Tibial nerve (tissue), 4 donors: ENCODE measurements at regions not wholly inside any gene's neighbourhood (a gene's known extent, or its start where the extent isn't known, plus 50 kb on each side); places are given as distances from the start of the nearest gene placed in this dataset.
"Not testable (repeated sequence)": the region's sequence is repeated elsewhere in the genome, so short reads cannot be mapped to it uniquely, and the experiment has no call there.

Experiments
- DNase-seq, 2 donors: peaks; one replicate each; pipeline ENCODE4 v3.0.0-alpha.2; 2019; ENCODE audit warnings: low spot score in 2 of 2
- H3K27ac ChIP-seq, 4 donors: fragments of 200-600 bp; sonication (generic) in 3 of 4; one replicate each; pipeline ENCODE4 v1.5.1; 2017 to 2019; ENCODE audit warnings: mild to moderate bottlenecking in 1 of 4
- H3K27me3 ChIP-seq, 2 donors: fragments of 200-600 bp; sonication (generic) in 1 of 2; one replicate each; pipeline versions ENCODE4 v1.5.1 to v1.6.0; 2017 to 2019
- H3K36me3 ChIP-seq, 3 donors: fragments of 200-600 bp; sonication (generic); one replicate each; pipeline ENCODE4 v1.5.1; 2018 to 2019
- H3K4me1 ChIP-seq, 4 donors: fragments of 200-600 bp; sonication (generic) in 3 of 4; one replicate each; pipeline ENCODE4 v1.5.1; 2017 to 2019
- H3K4me3 ChIP-seq, 4 donors: fragments of 200-600 bp; sonication (generic) in 3 of 4; one replicate each; pipeline ENCODE4 v1.5.1; 2017 to 2019; ENCODE audit warnings: mild to moderate bottlenecking in 1 of 4, moderate library complexity in 1 of 4
- H3K9me3 ChIP-seq, 4 donors: fragments of 200-600 bp; sonication (generic) in 3 of 4; one replicate each; pipeline ENCODE4 v1.5.1; 2017 to 2019
- EP300 ChIP-seq, 2 donors: sonication (generic); formaldehyde crosslinking; IDR thresholded peaks; one replicate each; pipeline ENCODE4 v1.6.1; 2017; ENCODE audit warnings: antibody characterized with exemption in 2 of 2, mild to moderate bottlenecking in 1 of 2
- POLR2A ChIP-seq, 2 donors: fragments of 450-650 bp; IDR thresholded peaks; one replicate each; pipeline ENCODE4 v1.6.1; 2017; ENCODE audit warnings: antibody characterized with exemption in 2 of 2, mild to moderate bottlenecking in 2 of 2, moderate library complexity in 2 of 2
- WGBS, 2 donors: methylation state at CpG; one replicate each; pipeline ENCODE4 v1.1.5; 2018; 5-methylcytosine and 5-hydroxymethylcytosine counted together
- TF ChIP-seq, protein P1 (sequence below), 5 experiments: fragments of 200-600 bp in 3 of 5; fragments of 450-650 bp in 2 of 5; sonication (generic) in 3 of 5; IDR thresholded peaks; one replicate each; pipeline ENCODE4 v1.5.1; 2016 to 2019; ENCODE audit warnings: antibody characterized with exemption in 5 of 5, mild to moderate bottlenecking in 3 of 5, moderate library complexity in 2 of 5

DNA sequence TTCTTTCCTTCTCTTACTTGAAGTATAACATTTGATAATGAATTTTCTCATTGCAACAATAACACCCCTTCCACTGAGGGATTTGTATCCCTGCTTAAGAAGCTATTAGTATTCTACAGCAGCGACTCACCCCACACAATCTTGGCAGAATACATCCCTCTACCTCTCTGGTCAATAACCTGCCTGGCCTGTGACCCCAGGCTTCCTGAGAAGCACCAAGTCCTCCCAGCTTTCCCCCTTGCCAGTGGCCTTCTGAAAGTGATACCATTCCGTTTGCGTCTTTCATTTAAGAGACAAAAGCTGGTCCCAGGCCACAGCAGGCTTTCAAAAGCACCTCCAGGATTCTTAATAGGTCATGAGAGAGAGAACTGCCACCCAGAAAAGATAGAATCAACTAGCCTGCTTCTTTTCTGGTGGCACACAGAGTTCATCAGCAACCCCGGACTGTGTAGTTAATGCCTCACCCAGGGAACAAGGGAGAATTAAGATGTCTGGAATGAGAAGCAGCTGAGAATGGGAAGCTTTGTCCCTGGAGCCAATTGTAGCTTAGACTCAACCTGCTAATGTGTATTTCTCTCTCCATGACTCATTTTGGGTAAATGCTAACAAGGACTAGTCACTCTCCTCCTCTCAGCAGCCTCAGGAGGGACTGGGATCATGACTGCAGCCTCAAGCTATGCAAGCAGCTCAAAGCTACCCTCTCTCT lies 101.0 kb upstream of the CPNE4 start:
- 26 to 35% methylated on average over 4 of the region's 4 CpGs for WGBS, 2 donors
- H3K27ac ChIP-seq = no peak overlapping the region
- no peaks in the 10 kb centered on the region for H3K9me3 ChIP-seq
- no peaks in the 10 kb centered on the region for H3K36me3 ChIP-seq
- no peak for TF ChIP-seq POLR2A (IDR thresholded peaks at IDR 0.05)
- TF ChIP-seq EP300 (IDR thresholded peaks at IDR 0.05) = no peak
- TF ChIP-seq, protein P1, sequence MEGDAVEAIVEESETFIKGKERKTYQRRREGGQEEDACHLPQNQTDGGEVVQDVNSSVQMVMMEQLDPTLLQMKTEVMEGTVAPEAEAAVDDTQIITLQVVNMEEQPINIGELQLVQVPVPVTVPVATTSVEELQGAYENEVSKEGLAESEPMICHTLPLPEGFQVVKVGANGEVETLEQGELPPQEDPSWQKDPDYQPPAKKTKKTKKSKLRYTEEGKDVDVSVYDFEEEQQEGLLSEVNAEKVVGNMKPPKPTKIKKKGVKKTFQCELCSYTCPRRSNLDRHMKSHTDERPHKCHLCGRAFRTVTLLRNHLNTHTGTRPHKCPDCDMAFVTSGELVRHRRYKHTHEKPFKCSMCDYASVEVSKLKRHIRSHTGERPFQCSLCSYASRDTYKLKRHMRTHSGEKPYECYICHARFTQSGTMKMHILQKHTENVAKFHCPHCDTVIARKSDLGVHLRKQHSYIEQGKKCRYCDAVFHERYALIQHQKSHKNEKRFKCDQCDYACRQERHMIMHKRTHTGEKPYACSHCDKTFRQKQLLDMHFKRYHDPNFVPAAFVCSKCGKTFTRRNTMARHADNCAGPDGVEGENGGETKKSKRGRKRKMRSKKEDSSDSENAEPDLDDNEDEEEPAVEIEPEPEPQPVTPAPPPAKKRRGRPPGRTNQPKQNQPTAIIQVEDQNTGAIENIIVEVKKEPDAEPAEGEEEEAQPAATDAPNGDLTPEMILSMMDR (IDR thresholded peaks at IDR 0.05) = no peak
- H3K4me3 ChIP-seq = no peak overlapping the region
- H3K4me1 ChIP-seq = no peaks in the 10 kb centered on the region
- H3K27me3 ChIP-seq = no peaks in the 10 kb centered on the region
- no peak for DNase-seq

DNA sequence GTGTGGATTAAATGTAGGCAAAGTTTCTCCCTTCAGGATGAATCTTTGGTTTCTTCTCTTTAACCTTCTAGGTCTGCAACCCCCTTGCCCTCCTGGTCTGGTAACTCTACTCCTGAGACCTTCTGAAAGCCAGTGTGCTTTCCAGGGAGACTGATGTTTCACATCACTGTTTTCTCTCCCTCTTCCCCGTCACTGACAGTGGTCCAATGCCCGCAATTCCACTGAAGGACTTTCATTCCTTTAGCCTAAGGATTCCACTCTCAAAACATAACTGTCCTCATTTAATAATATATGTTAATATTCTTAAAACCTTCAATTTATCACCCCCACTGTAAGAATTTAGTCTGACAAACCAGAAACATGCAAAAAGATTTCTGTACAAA lies 101.5 kb upstream of the CPNE4 start:
- no peaks in the 10 kb centered on the region for H3K9me3 ChIP-seq
- H3K27ac ChIP-seq = no peak overlapping the region
- no peak for DNase-seq
- no peaks in the 10 kb centered on the region for H3K4me1 ChIP-seq
- TF ChIP-seq POLR2A (IDR thresholded peaks at IDR 0.05) (no peak), EP300 (IDR thresholded peaks at IDR 0.05) (no peak)
- TF ChIP-seq, protein P1 (IDR thresholded peaks at IDR 0.05) = no peak
- H3K36me3 ChIP-seq = no peaks in the 10 kb centered on the region
- no peak overlapping the region for H3K4me3 ChIP-seq
- H3K27me3 ChIP-seq = no peaks in the 10 kb centered on the region
- WGBS, 2 donors = 48 to 51% methylated on average over 2 of the region's 2 CpGs

DNA sequence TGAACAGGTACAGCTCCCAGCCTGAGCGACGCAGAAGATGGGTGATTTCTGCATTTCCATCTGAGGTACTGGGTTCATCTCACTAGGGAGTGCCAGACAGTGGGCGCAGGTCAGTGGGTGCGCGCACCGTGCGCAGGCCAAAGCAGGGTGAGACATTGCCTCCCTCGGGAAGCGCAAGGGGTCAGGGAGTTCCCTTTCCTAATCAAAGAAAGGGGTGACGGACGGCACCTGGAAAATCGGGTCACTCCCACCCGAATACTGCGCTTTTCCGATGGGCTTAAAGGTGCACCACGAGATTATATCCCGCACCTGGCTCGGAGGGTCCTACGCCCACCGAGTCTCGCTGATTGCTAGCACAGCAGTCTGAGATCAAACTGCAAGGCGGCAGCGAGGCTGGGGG lies 102.1 kb upstream of the CPNE4 start:
- DNase-seq, H3K27ac ChIP-seq: not testable (repeated sequence)
- 59 to 73% methylated on average over 21 to 22 of the region's 23 CpGs for WGBS, 2 donors

DNA sequence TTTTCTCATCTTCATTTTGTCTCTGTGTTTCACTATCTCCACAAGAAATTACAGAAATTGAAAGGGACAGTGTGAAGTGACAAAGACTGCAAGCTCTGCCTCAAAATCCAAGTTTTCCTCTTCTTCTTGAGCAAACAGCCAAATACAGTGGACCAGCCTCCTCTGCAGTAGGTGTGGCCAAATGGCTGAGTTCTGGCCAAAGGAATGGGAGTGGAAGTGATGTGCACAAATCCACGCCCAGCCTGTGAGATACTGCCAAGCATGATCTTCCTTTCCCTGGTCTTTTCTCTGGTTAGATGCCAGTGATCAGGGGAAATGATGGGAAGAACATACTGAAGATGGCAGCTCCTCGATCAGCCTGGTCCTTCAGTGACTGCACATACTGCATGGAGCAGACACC lies 111.0 kb upstream of the CPNE4 start:
- no peak overlapping the region for H3K4me3 ChIP-seq
- no peak overlapping the region for H3K27ac ChIP-seq
- WGBS, 2 donors = 67 to 69% methylated on average over 2 of the region's 2 CpGs
- no peaks in the 10 kb centered on the region for H3K4me1 ChIP-seq
- no peaks in the 10 kb centered on the region for H3K27me3 ChIP-seq
- no peaks in the 10 kb centered on the region for H3K9me3 ChIP-seq
- no peaks in the 10 kb centered on the region for H3K36me3 ChIP-seq
- TF ChIP-seq, protein P1 (IDR thresholded peaks at IDR 0.05) = no peak
- TF ChIP-seq EP300 (IDR thresholded peaks at IDR 0.05) (no peak), POLR2A (IDR thresholded peaks at IDR 0.05) (no peak)
- DNase-seq = no peak

More for the DNA sequence above, 102.1 kb upstream of the CPNE4 start:
- not testable (repeated sequence) for H3K4me1 ChIP-seq, H3K4me3 ChIP-seq, H3K27me3 ChIP-seq, H3K36me3 ChIP-seq, H3K9me3 ChIP-seq

DNA sequence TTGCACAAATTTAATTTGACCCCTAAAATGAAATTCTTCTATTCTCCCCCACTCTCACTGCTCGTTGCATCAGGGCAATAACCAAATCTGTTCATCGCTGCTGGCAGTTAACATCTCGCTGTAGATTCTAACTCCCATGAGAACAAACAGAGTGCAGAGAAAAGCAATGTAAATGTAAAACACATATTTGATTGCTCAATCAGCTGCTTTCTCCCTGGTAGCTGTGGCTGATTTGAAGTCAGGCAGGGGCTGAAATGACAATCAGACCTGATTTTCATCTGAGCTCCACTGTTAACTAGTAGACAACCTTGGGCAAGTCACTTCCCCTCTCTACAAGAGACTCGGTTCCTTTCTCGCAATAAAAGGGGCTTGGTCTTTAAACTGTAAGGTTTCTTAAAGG lies 119.8 kb upstream of the CPNE4 start:
- Histone ChIP-seq H3K4me1 (no peaks in the 10 kb centered on the region), H3K4me3 (no peak overlapping the region), H3K27ac (no peak overlapping the region), H3K9me3 (no peaks in the 10 kb centered on the region), H3K27me3 (no peaks in the 10 kb centered on the region), H3K36me3 (no peaks in the 10 kb centered on the region)
- DNase-seq = no peak
- 62 to 77% methylated on average over 5 of the region's 5 CpGs for WGBS, 2 donors
- TF ChIP-seq, protein P1 (IDR thresholded peaks at IDR 0.05) = no peak
- TF ChIP-seq EP300 (IDR thresholded peaks at IDR 0.05) (no peak), POLR2A (IDR thresholded peaks at IDR 0.05) (no peak)

DNA sequence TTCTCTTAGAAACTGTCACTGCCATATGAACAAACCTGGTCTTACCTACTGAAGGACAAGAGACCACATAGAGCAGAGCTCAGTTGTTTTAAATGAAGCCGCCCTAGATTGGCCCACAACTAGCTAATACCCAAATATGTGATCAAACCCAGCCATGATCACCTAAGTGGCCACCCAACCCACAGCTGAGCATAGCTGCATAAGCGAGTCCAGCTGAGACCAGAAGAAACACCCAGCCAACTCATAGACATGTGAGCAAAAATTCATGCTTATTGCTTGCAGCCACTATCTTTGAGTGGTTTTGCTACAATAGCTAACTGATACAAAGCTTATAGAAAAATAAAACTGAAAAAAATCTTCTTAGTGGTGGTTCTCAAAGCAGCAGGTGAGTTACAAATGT lies 124.3 kb upstream of the CPNE4 start:
- Histone ChIP-seq H3K27me3 (no peaks in the 10 kb centered on the region), H3K27ac (no peak overlapping the region), H3K4me1 (no peaks in the 10 kb centered on the region), H3K36me3 (no peaks in the 10 kb centered on the region), H3K9me3 (no peaks in the 10 kb centered on the region), H3K4me3 (no peak overlapping the region)
- DNase-seq = no peak
- WGBS, 2 donors = 85 to 95% methylated on average over 2 of the region's 2 CpGs
- TF ChIP-seq, protein P1 (IDR thresholded peaks at IDR 0.05) = no peak
- TF ChIP-seq EP300 (IDR thresholded peaks at IDR 0.05) (no peak), POLR2A (IDR thresholded peaks at IDR 0.05) (no peak)
